Upper lobe of right lung (tissue), 1 donor: ENCODE measurements at regions not wholly inside any gene's neighbourhood (a gene's known extent, or its start where the extent isn't known, plus 50 kb on each side); places are given as distances from the start of the nearest gene placed in this dataset.

Experiments
- ATAC-seq: fragments of 200-7000 bp; cut with Tn5 transposase; one replicate; pipeline ENCODE4 v1.9.1; 2020; ENCODE audit warnings: mild to moderate bottlenecking, moderate library complexity
- DNase-seq: peaks from one replicate; pipeline ENCODE4 v3.0.0-alpha.2; 2020
- H3K27ac ChIP-seq: fragments of 200-600 bp; one replicate; pipeline ENCODE4 v1.8.0; 2022
- H3K27me3 ChIP-seq: fragments of 200-600 bp; one replicate; pipeline ENCODE4 v1.8.0; 2022; ENCODE audit warnings: mild to moderate bottlenecking
- H3K36me3 ChIP-seq: fragments of 200-600 bp; one replicate; pipeline ENCODE4 v1.8.0; 2022
- H3K4me1 ChIP-seq: fragments of 200-600 bp; one replicate; pipeline ENCODE4 v1.8.0; 2022
- H3K4me3 ChIP-seq: fragments of 200-600 bp; one replicate; pipeline ENCODE4 v1.8.0; 2022; ENCODE audit warnings: mild to moderate bottlenecking
- H3K9me3 ChIP-seq: fragments of 200-600 bp; one replicate; pipeline ENCODE4 v1.8.0; 2022
- intact Hi-C: fragments of 100-400 bp; cut with DNase I; formaldehyde crosslinking; loops from one replicate; pipeline ENCODE4 v1.11.0; 2022
- TF ChIP-seq, protein P1 (sequence below): fragments of 200-600 bp; IDR thresholded peaks from one replicate; pipeline ENCODE4 v1.8.0; 2022; ENCODE audit warnings: antibody characterized with exemption
- donor health status: DM: no; HTN: yes; CAD: no; lungs with severe emphysema.

DNA sequence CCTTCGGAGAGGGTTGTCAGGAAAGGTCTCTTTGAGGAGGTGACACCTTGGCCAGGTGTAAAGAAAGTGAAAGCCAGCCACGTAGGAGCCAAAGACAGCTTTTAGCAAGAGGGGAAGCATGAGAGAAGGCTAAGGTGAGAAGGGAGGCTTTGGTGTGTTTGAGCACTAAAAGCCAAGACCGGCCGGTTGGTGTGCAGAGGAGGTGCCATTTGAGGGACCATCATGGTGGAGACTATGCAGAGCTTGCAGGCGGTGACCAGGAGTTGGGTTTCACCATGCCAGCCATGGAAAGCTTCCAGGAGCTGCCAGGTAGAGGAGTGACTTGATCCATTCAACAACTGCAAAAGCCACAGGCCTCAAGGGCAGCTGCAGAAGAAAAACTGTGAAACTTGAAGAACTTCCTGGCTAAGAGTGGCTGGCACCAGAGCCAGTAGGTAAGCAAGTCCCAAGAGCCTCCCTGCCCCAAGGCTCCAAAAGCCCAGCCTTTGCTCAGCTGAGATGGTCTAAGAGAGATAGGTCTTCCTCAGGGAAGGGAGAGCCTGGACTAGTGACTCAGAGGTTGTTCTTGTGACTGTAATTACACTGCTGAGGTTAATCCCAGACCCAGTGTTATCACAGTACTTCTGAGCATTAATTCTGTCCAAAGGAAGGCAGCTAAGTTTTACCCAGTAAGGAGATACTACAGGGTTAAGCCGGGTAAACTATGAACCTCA lies 319.0 kb downstream of the BCL11A start:
- no peak for DNase-seq
- Histone ChIP-seq H3K4me3 (no peak overlapping the region), H3K4me1 (no peaks in the 10 kb centered on the region), H3K27me3 (no peaks in the 10 kb centered on the region), H3K36me3 (no peaks in the 10 kb centered on the region), H3K27ac (no peak overlapping the region), H3K9me3 (no peaks in the 10 kb centered on the region)
- no peak for ATAC-seq
- TF ChIP-seq, protein P1, sequence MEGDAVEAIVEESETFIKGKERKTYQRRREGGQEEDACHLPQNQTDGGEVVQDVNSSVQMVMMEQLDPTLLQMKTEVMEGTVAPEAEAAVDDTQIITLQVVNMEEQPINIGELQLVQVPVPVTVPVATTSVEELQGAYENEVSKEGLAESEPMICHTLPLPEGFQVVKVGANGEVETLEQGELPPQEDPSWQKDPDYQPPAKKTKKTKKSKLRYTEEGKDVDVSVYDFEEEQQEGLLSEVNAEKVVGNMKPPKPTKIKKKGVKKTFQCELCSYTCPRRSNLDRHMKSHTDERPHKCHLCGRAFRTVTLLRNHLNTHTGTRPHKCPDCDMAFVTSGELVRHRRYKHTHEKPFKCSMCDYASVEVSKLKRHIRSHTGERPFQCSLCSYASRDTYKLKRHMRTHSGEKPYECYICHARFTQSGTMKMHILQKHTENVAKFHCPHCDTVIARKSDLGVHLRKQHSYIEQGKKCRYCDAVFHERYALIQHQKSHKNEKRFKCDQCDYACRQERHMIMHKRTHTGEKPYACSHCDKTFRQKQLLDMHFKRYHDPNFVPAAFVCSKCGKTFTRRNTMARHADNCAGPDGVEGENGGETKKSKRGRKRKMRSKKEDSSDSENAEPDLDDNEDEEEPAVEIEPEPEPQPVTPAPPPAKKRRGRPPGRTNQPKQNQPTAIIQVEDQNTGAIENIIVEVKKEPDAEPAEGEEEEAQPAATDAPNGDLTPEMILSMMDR = no peak
- intact Hi-C loops = no loop called here

DNA sequence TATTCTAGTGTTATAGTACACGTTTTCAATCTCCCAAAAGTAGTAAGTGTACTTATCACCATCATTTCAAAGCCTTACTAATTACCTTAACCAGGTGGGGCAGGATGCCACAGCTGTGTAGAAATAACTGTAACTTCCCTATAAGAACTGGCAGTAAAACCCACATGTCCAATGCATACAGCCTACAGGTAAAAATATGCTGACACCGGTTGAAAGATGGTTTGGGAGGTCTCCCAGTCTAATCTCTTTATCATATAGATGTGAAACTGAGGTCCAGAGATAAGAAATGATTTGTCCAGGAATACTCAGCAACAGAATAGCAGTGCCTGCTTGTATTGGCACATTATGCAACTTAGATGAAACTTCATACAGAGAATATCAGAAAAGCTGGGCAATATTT lies 322.9 kb downstream of the BCL11A start:
- ATAC-seq = no peak
- Histone ChIP-seq H3K9me3 (no peaks in the 10 kb centered on the region), H3K27me3 (no peaks in the 10 kb centered on the region), H3K4me1 (no peaks in the 10 kb centered on the region), H3K4me3 (no peak overlapping the region), H3K36me3 (no peaks in the 10 kb centered on the region), H3K27ac (no peak overlapping the region)
- TF ChIP-seq, protein P1 = no peak
- no peak for DNase-seq
- intact Hi-C loops = no loop called here

DNA sequence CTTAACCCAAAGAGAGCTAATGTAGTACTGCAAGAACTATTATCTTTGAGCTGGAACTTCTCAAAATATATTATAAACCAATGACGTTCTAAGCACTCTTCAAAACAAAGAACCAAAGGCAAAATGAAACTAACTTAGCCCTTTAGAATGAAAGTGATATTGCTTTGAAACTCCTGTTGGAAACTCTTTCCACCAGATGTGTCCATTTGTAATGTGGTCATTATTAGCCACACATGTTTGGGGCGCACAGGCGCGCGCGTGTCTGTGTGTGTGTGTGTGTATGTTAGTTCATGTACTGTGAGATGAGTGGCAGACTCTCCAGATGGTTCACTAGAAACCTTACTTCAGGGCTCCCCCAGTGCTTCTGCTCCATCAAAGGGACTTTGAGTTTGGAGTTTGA lies 323.4 kb downstream of the BCL11A start:
- no peak overlapping the region for H3K4me3 ChIP-seq
- H3K27me3 ChIP-seq = no peaks in the 10 kb centered on the region
- H3K4me1 ChIP-seq = no peaks in the 10 kb centered on the region
- no peaks in the 10 kb centered on the region for H3K9me3 ChIP-seq
- no peaks in the 10 kb centered on the region for H3K36me3 ChIP-seq
- intact Hi-C loops = no loop called here
- DNase-seq = no peak
- ATAC-seq = no peak
- H3K27ac ChIP-seq = no peak overlapping the region
- TF ChIP-seq, protein P1 = no peak

DNA sequence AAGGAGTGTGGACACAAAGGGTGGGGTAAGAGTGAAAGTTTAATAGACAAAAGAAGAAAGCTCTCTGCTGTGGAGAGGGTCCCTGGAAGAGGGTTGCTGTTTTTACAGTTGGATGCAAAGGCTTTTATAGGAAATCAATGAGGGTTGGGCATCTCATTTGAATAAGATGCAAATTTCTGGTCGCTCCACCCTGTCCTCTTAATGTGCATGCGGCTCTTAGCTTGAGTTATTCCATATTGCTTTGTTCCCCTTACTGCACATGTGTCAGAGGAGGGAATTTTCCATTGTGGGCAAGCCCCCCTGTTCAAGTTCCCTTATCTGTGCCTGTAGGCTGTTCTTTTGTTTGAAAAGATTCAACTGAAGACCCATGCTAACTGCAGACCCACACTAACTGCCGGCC lies 326.5 kb downstream of the BCL11A start:
- TF ChIP-seq, protein P1 = no peak
- Histone ChIP-seq H3K4me1 (no peaks in the 10 kb centered on the region), H3K9me3 (no peaks in the 10 kb centered on the region), H3K36me3 (no peaks in the 10 kb centered on the region), H3K27ac (no peak overlapping the region), H3K4me3 (no peak overlapping the region), H3K27me3 (no peaks in the 10 kb centered on the region)
- DNase-seq (no peak), ATAC-seq (no peak)
- intact Hi-C loops = no loop called here

DNA sequence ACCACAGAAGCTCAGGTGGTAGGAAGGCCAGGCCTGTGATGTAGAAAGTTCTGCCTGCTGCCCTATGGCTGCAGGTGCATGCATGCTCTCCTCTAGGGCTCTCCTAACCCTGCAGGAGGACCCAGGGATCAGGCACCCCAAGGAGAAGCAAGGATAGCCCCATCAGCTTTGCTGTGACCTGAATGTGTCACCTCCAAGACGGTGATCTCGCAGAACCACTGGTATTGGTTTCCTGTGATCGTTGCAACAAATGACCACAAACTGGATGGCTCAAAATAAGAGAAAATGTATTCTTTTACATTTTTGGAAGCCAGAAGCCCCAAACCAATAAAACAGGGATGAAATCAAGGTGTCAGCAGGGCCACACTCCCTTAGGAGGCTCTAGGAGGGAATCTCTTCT lies 327.3 kb downstream of the BCL11A start:
- no peaks in the 10 kb centered on the region for H3K27me3 ChIP-seq
- no peak overlapping the region for H3K27ac ChIP-seq
- H3K9me3 ChIP-seq = no peaks in the 10 kb centered on the region
- no peaks in the 10 kb centered on the region for H3K36me3 ChIP-seq
- H3K4me3 ChIP-seq = no peak overlapping the region
- DNase-seq (no peak), ATAC-seq (no peak)
- TF ChIP-seq, protein P1 = no peak
- no peaks in the 10 kb centered on the region for H3K4me1 ChIP-seq
- intact Hi-C loops = no loop called here

DNA sequence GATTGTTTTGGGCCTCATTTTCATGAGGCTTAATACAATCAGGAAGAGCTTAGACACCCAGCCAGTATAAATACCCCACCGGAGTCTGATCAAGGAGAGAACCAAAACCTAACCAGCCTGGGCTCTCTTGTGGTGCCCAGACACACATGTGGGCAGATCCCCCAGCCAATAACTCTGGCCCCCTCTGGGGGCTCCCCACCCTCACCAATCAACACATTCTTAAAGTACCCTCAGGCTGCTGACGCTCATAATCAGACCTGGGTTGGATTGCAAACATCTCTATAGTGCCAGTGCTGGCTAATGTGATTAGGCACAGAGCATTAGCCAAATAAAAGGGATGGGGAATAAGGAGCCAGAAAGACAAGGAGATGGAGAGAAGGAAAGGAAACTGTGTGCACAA lies 329.6 kb downstream of the BCL11A start:
- Histone ChIP-seq H3K4me3 (no peak overlapping the region), H3K4me1 (no peaks in the 10 kb centered on the region), H3K27me3 (no peaks in the 10 kb centered on the region), H3K27ac (no peak overlapping the region), H3K36me3 (no peaks in the 10 kb centered on the region), H3K9me3 (no peaks in the 10 kb centered on the region)
- ATAC-seq = no peak
- intact Hi-C loops = no loop called here
- DNase-seq = no peak
- TF ChIP-seq, protein P1 = no peak
